H9 (cell line): ENCODE measurements at regions not wholly inside any gene's neighbourhood (a gene's known extent, or its start where the extent isn't known, plus 50 kb on each side); places are given as distances from the start of the nearest gene placed in this dataset.

Experiments used
- DNase-seq: peaks from one replicate; pipeline ENCODE4 v3.0.0-alpha.2; 2017
- H2AFZ ChIP-seq: one replicate; pipeline ENCODE4 v1.6.1; 2013; ENCODE audit warnings: mild to moderate bottlenecking, low read length, control low read depth, moderate library complexity
- H2AK5ac ChIP-seq: 2 replicates; pipeline ENCODE4 v1.6.1; 2013; ENCODE audit warnings: low read length, control low read depth, mixed read lengths; ENCODE audit not compliant: insufficient read length
- H2BK120ac ChIP-seq: one replicate; pipeline ENCODE4 v1.6.1; 2013; ENCODE audit warnings: low read depth, mild to moderate bottlenecking, low read length, control low read depth, inconsistent platforms; ENCODE audit not compliant: poor library complexity, severe bottlenecking
- H2BK12ac ChIP-seq: 2 replicates; pipeline ENCODE4 v1.6.1; 2013; ENCODE audit warnings: low read length, control low read depth, mixed read lengths, low read depth; ENCODE audit not compliant: insufficient read length
- H2BK15ac ChIP-seq: 2 replicates; pipeline ENCODE4 v1.6.1; 2013; ENCODE audit warnings: low read depth, low read length, control low read depth
- H2BK20ac ChIP-seq: one replicate; pipeline ENCODE4 v1.6.1; 2013; ENCODE audit warnings: low read depth, mild to moderate bottlenecking, low read length, control low read depth, inconsistent platforms; ENCODE audit not compliant: poor library complexity, severe bottlenecking
- H2BK5ac ChIP-seq: 2 replicates; pipeline ENCODE4 v1.6.1; 2013; ENCODE audit warnings: low read length, control low read depth, mixed read lengths; ENCODE audit not compliant: insufficient read length
- H3K14ac ChIP-seq: 2 replicates; pipeline ENCODE4 v1.6.1; 2013; ENCODE audit warnings: low read length, control low read depth; ENCODE audit not compliant: insufficient read depth
- H3K18ac ChIP-seq: 2 replicates; pipeline ENCODE4 v1.6.1; 2013; ENCODE audit warnings: low read depth, mild to moderate bottlenecking, mixed read lengths, low read length, control low read depth; ENCODE audit not compliant: insufficient read length
- H3K23ac ChIP-seq: 2 replicates; pipeline ENCODE4 v1.6.1; 2013; ENCODE audit warnings: low read length, control low read depth, mixed read lengths, low read depth; ENCODE audit not compliant: insufficient read length
- H3K23me2 ChIP-seq: 2 replicates; pipeline ENCODE4 v1.6.1; 2013; ENCODE audit warnings: low read depth, mild to moderate bottlenecking, mixed read lengths, low read length, control low read depth; ENCODE audit not compliant: insufficient read length, poor library complexity, severe bottlenecking
- H3K27ac ChIP-seq: 2 replicates; pipeline ENCODE4 v1.5.1; 2013; ENCODE audit warnings: low read length, control low read depth, mixed read lengths, low read depth; ENCODE audit not compliant: insufficient read length
- H3K27me3 ChIP-seq: 2 replicates; pipeline ENCODE4 v1.6.1; 2013; ENCODE audit warnings: low read length, control low read depth, inconsistent platforms; ENCODE audit not compliant: insufficient read depth
- H3K4ac ChIP-seq: 2 replicates; pipeline ENCODE4 v1.6.1; 2013; ENCODE audit warnings: low read depth, mild to moderate bottlenecking, control low read depth, inconsistent platforms, low read length, moderate library complexity
- H3K4me1 ChIP-seq: 2 replicates; pipeline ENCODE4 v1.6.1; 2013; ENCODE audit warnings: low read length, control low read depth, inconsistent platforms; ENCODE audit not compliant: insufficient read depth
- H3K4me2 ChIP-seq: 2 replicates; pipeline ENCODE4 v1.6.1; 2013; ENCODE audit warnings: low read length, control low read depth, mixed read lengths; ENCODE audit not compliant: insufficient read length, insufficient read depth
- H3K56ac ChIP-seq: 2 replicates; pipeline ENCODE4 v1.6.1; 2013; ENCODE audit warnings: low read depth, mild to moderate bottlenecking, mixed read lengths, low read length, control low read depth; ENCODE audit not compliant: insufficient read length
- H3K79me1 ChIP-seq: 2 replicates; pipeline ENCODE4 v1.6.1; 2013; ENCODE audit warnings: low read depth, mild to moderate bottlenecking, moderate library complexity, low read length, control low read depth, inconsistent platforms; ENCODE audit not compliant: insufficient read depth, poor library complexity, severe bottlenecking
- H3K79me2 ChIP-seq: 2 replicates; pipeline ENCODE4 v1.6.1; 2013; ENCODE audit warnings: low read length, control low read depth, inconsistent platforms; ENCODE audit not compliant: insufficient read depth
- H3K9ac ChIP-seq: 2 replicates; pipeline ENCODE4 v1.6.1; 2013; ENCODE audit warnings: low read length, control low read depth, mixed read lengths; ENCODE audit not compliant: insufficient read length; ENCODE audit errors: extremely low read depth
- H3K9me3 ChIP-seq: one replicate; pipeline ENCODE4 v1.6.1; 2013; ENCODE audit warnings: low read depth, low read length, inconsistent platforms; ENCODE audit not compliant: control insufficient read depth
- H3T11ph ChIP-seq: one replicate; pipeline ENCODE4 v1.6.1; 2013; ENCODE audit warnings: mild to moderate bottlenecking, low read length, control low read depth, inconsistent platforms
- H4K20me1 ChIP-seq: one replicate; pipeline ENCODE4 v1.6.1; 2013; ENCODE audit not compliant: control insufficient read depth, insufficient read length, insufficient read depth
- H4K5ac ChIP-seq: 2 replicates; pipeline ENCODE4 v1.6.1; 2013; ENCODE audit warnings: low read depth, mild to moderate bottlenecking, mixed read lengths, low read length, control low read depth; ENCODE audit not compliant: insufficient read length
- H4K8ac ChIP-seq: replicated peaks from 2 replicates; pipeline ENCODE4 v1.6.1; 2013; ENCODE audit warnings: low read length, control low read depth, mixed read lengths, low read depth; ENCODE audit not compliant: insufficient read length
- H4K91ac ChIP-seq: 2 replicates; pipeline ENCODE4 v1.6.1; 2013; ENCODE audit warnings: low read depth, mild to moderate bottlenecking, moderate library complexity, mixed read lengths, low read length, control low read depth; ENCODE audit not compliant: insufficient read length
- H3K27ac Mint-ChIP-seq, 3 experiments: 2 replicates in 2 of 3; 3 replicates in 1 of 3; pipeline ENCODE4 v1.8.0; 2020 to 2021; ENCODE audit warnings: mixed read lengths in 3 of 3, mild to moderate bottlenecking in 1 of 3, moderate library complexity in 1 of 3
- H3K27me3 Mint-ChIP-seq: 2 replicates; pipeline ENCODE4 v1.8.0; 2021; ENCODE audit warnings: low read depth, mild to moderate bottlenecking, moderate library complexity, mixed read lengths
- H3K36me3 Mint-ChIP-seq, 3 experiments: 2 replicates in 2 of 3; 3 replicates in 1 of 3; pipeline ENCODE4 v1.8.0; 2020 to 2021; ENCODE audit warnings: low read depth in 3 of 3, mixed read lengths in 3 of 3; ENCODE audit not compliant: insufficient read depth in 1 of 3
- H3K4me1 Mint-ChIP-seq, 2 experiments: 2 replicates each; pipeline ENCODE4 v1.8.0; 2020; ENCODE audit warnings: mixed read lengths in 2 of 2
- H3K4me3 Mint-ChIP-seq, 2 experiments: 2 replicates in 1 of 2; 3 replicates in 1 of 2; pipeline ENCODE4 v1.8.0; 2020 to 2021; ENCODE audit warnings: mild to moderate bottlenecking in 2 of 2, mixed read lengths in 2 of 2, moderate library complexity in 1 of 2
- H3K9me3 Mint-ChIP-seq, 2 experiments: 2 replicates in 1 of 2; 3 replicates in 1 of 2; pipeline ENCODE4 v1.8.0; 2020; ENCODE audit warnings: mild to moderate bottlenecking in 2 of 2, mixed read lengths in 2 of 2, moderate library complexity in 1 of 2
- WGBS: extraction: QIAGEN DNeasy Blood & Tissue Kit; methylation state at CpG from one replicate; pipeline ENCODE4 v1.1.7; 2013; ENCODE audit warnings: missing lambda C conversion rate, low lambda C conversion rate, mixed read lengths; ENCODE audit not compliant: insufficient read length; ENCODE audit errors: extremely low coverage; 5-methylcytosine and 5-hydroxymethylcytosine counted together
- TF ChIP-seq, protein P1 (sequence below): fragments of 200-600 bp; sonication (generic); conservative IDR thresholded peaks from 3 replicates; pipeline ENCODE4 v1.8.0; 2021; ENCODE audit warnings: antibody characterized with exemption, mild to moderate bottlenecking

DNA sequence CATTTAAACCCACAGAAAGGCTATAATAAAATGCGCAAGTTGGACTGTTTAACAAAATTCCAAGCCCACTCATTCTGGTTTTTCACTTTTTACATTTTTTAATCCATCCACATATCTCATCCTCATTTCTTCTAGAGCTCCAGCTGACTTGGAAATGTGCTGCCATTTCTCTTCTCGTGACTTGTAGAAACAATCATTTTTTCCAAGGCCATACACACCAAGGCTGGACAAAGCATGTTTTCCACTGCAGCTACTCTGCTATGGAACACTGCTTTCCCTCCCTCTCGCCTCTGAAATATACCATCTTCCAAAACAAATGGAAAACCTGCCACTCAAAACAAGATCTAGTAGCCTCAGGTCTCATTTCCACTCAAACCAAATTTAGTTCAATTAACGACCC lies 141.1 kb downstream of the ESM1 start:
- Histone ChIP-seq H4K8ac (no peak overlapping the region), H3K27me3 (no peaks in the 10 kb centered on the region), H3K79me1 (no peaks in the 10 kb centered on the region), H3K23ac (no peak overlapping the region), H2BK12ac (no peak overlapping the region), H4K5ac (no peak overlapping the region), H4K20me1 (no peaks in the 10 kb centered on the region), H3K4ac (no peak overlapping the region), H3K9me3 (no peaks in the 10 kb centered on the region), H3K27ac (no peak overlapping the region), H3K4me1 (0 out of 2 replicates have a peak, but pooled peaks cover 3% of the 10 kb centered on the region), H3K14ac (no peak overlapping the region), H3K79me2 (no peaks in the 10 kb centered on the region), H3T11ph (no peak overlapping the region), H3K56ac (no peak overlapping the region), H2BK5ac (no peak overlapping the region), H2AFZ (no peak overlapping the region), H2BK120ac (no peak overlapping the region), H2AK5ac (no peak overlapping the region), H2BK20ac (no peak overlapping the region), H3K23me2 (no peaks in the 10 kb centered on the region), H2BK15ac (no peak overlapping the region), H3K18ac (no peak overlapping the region), H3K9ac (no peak overlapping the region), H4K91ac (no peak overlapping the region), H3K4me2 (no peak overlapping the region)
- H3K4me1 Mint-ChIP-seq = peaks cover 3 to 14% of the 10 kb centered on the region in 2 experiments; a peak in 2 of 4 replicates
- TF ChIP-seq, protein P1, sequence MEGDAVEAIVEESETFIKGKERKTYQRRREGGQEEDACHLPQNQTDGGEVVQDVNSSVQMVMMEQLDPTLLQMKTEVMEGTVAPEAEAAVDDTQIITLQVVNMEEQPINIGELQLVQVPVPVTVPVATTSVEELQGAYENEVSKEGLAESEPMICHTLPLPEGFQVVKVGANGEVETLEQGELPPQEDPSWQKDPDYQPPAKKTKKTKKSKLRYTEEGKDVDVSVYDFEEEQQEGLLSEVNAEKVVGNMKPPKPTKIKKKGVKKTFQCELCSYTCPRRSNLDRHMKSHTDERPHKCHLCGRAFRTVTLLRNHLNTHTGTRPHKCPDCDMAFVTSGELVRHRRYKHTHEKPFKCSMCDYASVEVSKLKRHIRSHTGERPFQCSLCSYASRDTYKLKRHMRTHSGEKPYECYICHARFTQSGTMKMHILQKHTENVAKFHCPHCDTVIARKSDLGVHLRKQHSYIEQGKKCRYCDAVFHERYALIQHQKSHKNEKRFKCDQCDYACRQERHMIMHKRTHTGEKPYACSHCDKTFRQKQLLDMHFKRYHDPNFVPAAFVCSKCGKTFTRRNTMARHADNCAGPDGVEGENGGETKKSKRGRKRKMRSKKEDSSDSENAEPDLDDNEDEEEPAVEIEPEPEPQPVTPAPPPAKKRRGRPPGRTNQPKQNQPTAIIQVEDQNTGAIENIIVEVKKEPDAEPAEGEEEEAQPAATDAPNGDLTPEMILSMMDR = no peak
- no CpG with 5 or more reads among the region's 4 CpGs for WGBS
- H3K9me3 Mint-ChIP-seq = no peaks in the 10 kb centered on the region
- no peak overlapping the region for H3K4me3 Mint-ChIP-seq
- H3K27me3 Mint-ChIP-seq = no peaks in the 10 kb centered on the region; the same call in 1 of the 2 replicates
- no peak overlapping the region for H3K27ac Mint-ChIP-seq
- no peak for DNase-seq
- no peaks in the 10 kb centered on the region for H3K36me3 Mint-ChIP-seq
